ENCODE measurements at regions not wholly inside any gene's neighbourhood (a gene's known extent, or its start where the extent isn't known, plus 50 kb on each side); places are given as distances from the start of the nearest gene placed in this dataset.

DNA sequence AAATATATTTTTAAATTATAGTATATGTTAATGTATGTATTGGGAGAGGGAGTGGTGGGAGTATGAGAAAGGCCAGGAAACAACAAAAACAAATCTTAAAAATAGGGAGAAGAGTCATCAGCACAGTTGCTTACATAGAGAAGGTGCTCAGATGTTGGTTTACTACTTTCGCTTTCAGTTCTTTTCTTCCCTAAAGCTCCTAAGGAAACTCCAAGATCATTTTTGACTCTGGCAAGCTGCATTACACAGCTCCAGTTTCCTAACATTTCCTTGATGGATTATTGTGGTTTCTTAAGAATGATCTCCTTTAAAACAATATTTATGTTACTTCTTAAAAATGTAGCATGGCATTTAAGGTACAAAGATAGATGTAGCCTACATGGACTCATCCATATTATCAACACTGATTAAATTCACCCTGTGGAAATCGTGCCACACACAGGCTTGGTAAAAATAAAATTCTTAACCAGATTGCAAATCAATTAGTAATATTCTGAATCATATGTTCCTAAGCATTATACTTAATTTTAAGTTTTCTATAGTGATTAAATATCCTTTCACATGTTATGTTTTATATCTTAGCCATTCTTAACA is 118.0 kb upstream of the MAN1A1 start:
- Histone ChIP-seq H2BK5ac (ENCODE audit: low read depth, low read length) (no peak overlapping the region), H3K23ac (ENCODE audit: insufficient read length) (no peak overlapping the region), H3K36me3 (ENCODE audit: control insufficient read depth in 2 of 4, insufficient read depth in 4 of 4, low read length in 3 of 4) (no peaks in the 10 kb centered on the region), H2BK120ac (replicated peaks; ENCODE audit: low read depth, low read length) (no peak overlapping the region), H2AK5ac (ENCODE audit: low read depth, low read length) (no peak overlapping the region), H2BK20ac (ENCODE audit: low read length) (no peak overlapping the region), H3K4me2 (ENCODE audit: insufficient read depth in 1 of 2, low read depth in 2 of 2, low read length in 2 of 2) (no peak overlapping the region), H3K9ac (replicated peaks in 1 of 4; ENCODE audit: extremely low read depth in 1 of 4, low read depth in 3 of 4, low read length in 3 of 4) (no peak overlapping the region), H2AFZ (ENCODE audit: low read length) (0 out of 2 replicates have a peak overlapping the region, but pooled peaks have one; percentile 22), H3K27me3 (replicated peaks in 1 of 4; ENCODE audit: control insufficient read depth in 3 of 4, extremely low read depth in 1 of 4, insufficient read depth in 3 of 4, low read length in 3 of 4) (no peaks in the 10 kb centered on the region), H4K8ac (ENCODE audit: extremely low read depth, insufficient read depth, low read length) (no peak overlapping the region), H3K79me1 (ENCODE audit: low read depth, low read length) (no peaks in the 10 kb centered on the region), H3K27ac (ENCODE audit: low read depth, low read length) (no peak overlapping the region), H4K20me1 (replicated peaks in 1 of 2; ENCODE audit: control insufficient read depth in 1 of 2, insufficient read depth in 2 of 2, low read length in 2 of 2) (no peaks in the 10 kb centered on the region), H4K91ac (replicated peaks; ENCODE audit: insufficient read length, low read length) (no peak overlapping the region), H3K14ac (ENCODE audit: insufficient read length) (no peak overlapping the region), H3K79me2 (ENCODE audit: control insufficient read depth in 1 of 2, insufficient read depth in 2 of 2, low read length in 2 of 2) (no peaks in the 10 kb centered on the region), H3K4me3 (ENCODE audit: extremely low read depth in 1 of 4, insufficient read depth in 2 of 4, low read depth in 3 of 4, low read length in 4 of 4) (no peak overlapping the region), H3K18ac (ENCODE audit: extremely low read depth, low read length) (no peak overlapping the region), H3K56ac (replicated peaks; ENCODE audit: insufficient read length, low read depth, low read length) (no peak overlapping the region), H3K9me3 (ENCODE audit: insufficient read depth in 2 of 2, low read depth in 1 of 2, low read length in 1 of 2) (0 out of 4 replicates have a peak, but pooled peaks cover 0 to 2% of the 10 kb centered on the region in 2 experiments), H4K5ac (ENCODE audit: insufficient read length, low read depth, low read length) (no peak overlapping the region), H2BK12ac (ENCODE audit: low read depth, low read length) (no peak overlapping the region), H3K23me2 (ENCODE audit: low read depth, low read length) (no peaks in the 10 kb centered on the region), H3K4me1 (replicated peaks in 1 of 4; ENCODE audit: control insufficient read depth in 3 of 4, insufficient read depth in 4 of 4, low read length in 3 of 4) (peaks cover 0 to 8% (median 0%) of the 10 kb centered on the region in 4 experiments; a peak in 1 of 7 replicates), H2BK15ac (ENCODE audit: low read length) (no peak overlapping the region), H3K4ac (replicated peaks; ENCODE audit: insufficient read length, low read depth, low read length) (no peak overlapping the region)
- DNase-seq (ENCODE audit: low read depth in 1 of 2, low spot score in 2 of 2) (no peak), FAIRE-seq (no peak)
- ChIA-PET CTCF (ENCODE audit: partially characterized antibody) (interaction anchor here (1.4 kb wide), 1 partner anchor 16 kb away, joined by 4 read pairs; no protein-coding TSS in a partner anchor), POLR2A (ENCODE audit: partially characterized antibody) (no interaction called here)
- 96% methylated on average over 2 of the region's 2 CpGs; no CpG with 5 or more reads in 1 of the 2 experiments for WGBS, 2 experiments (ENCODE audit: extremely low coverage in 1 of 2, insufficient coverage in 1 of 2, insufficient read length in 1 of 2, insufficient replicate concordance in 2 of 2, low coverage in 1 of 2, low lambda C conversion rate in 2 of 2, missing lambda C conversion rate in 1 of 2)
- TF ChIP-seq PHF8 (conservative IDR thresholded peaks at IDR 0.05; ENCODE audit: low read depth, low read length): no peak
- TF ChIP-seq CTBP2 (IDR thresholded peaks at IDR 0.05; ENCODE audit: borderline replicate concordance, insufficient read depth, insufficient read length, low read length): no peak
- no peak for TF ChIP-seq POU5F1 (IDR thresholded peaks at IDR 0.05; ENCODE audit: low read depth, low read length)
- TF ChIP-seq NRF1 (IDR thresholded peaks at IDR 0.05; ENCODE audit: low read depth, low read length): no peak
- no peak for TF ChIP-seq SRF (IDR thresholded peaks at IDR 0.05; ENCODE audit: low read depth, low read length)
- no peak for TF ChIP-seq TCF12 (IDR thresholded peaks at IDR 0.05; ENCODE audit: low read depth, low read length)
- no peak for TF ChIP-seq TAF1 (IDR thresholded peaks at IDR 0.05; ENCODE audit: low read depth, low read length)
- no peak for TF ChIP-seq SP2 (IDR thresholded peaks at IDR 0.05; ENCODE audit: low read length)
- no peak for TF ChIP-seq GTF2F1 (IDR thresholded peaks at IDR 0.05; ENCODE audit: borderline replicate concordance, low read depth, low read length)
- TF ChIP-seq CREB1 (IDR thresholded peaks at IDR 0.05): no peak
- TF ChIP-seq RXRA (IDR thresholded peaks at IDR 0.05; ENCODE audit: insufficient read depth, low read depth, low read length): no peak
- TF ChIP-seq CTCF (IDR thresholded peaks at IDR 0.05; ENCODE audit: control extremely low read depth in 1 of 3, insufficient read depth in 1 of 3, low read depth in 1 of 3, low read length in 3 of 3): no peak
